Progenitor cell of endocrine pancreas (in vitro differentiated cells): ENCODE measurements at regions not wholly inside any gene's neighbourhood (a gene's known extent, or its start where the extent isn't known, plus 50 kb on each side); places are given as distances from the start of the nearest gene placed in this dataset.

Experiments used
- DNase-seq: peaks from one replicate; pipeline ENCODE4 v3.0.0; 2021; ENCODE audit warnings: low spot score; ENCODE audit not compliant: unreplicated experiment
- H3K27ac Mint-ChIP-seq: 2 replicates; pipeline ENCODE4 v1.8.0; 2021; ENCODE audit warnings: mild to moderate bottlenecking, moderate library complexity, mixed read lengths
- H3K27me3 Mint-ChIP-seq: 2 replicates; pipeline ENCODE4 v1.8.0; 2021; ENCODE audit warnings: mixed read lengths
- H3K36me3 Mint-ChIP-seq: 2 replicates; pipeline ENCODE4 v1.8.0; 2022; ENCODE audit warnings: mixed read lengths; ENCODE audit not compliant: insufficient read depth
- H3K4me1 Mint-ChIP-seq: 2 replicates; pipeline ENCODE4 v1.8.0; 2021; ENCODE audit warnings: low read depth, mixed read lengths
- H3K4me3 Mint-ChIP-seq: 2 replicates; pipeline ENCODE4 v1.8.0; 2021; ENCODE audit warnings: low read depth, mild to moderate bottlenecking, moderate library complexity, mixed read lengths
- H3K9me3 Mint-ChIP-seq: 2 replicates; pipeline ENCODE4 v1.8.0; 2021; ENCODE audit warnings: low read depth, mixed read lengths
- CTCF ChIP-seq: fragments of 200-600 bp; sonication (generic); IDR thresholded peaks from one replicate; pipeline ENCODE4 v1.5.0; 2021; ENCODE audit warnings: antibody characterized with exemption, mild to moderate bottlenecking; ENCODE audit not compliant: unreplicated experiment

GRCh38 chr2:126306539-126306938 is 349.4 kb upstream of the GYPC start:
- Mint-ChIP-seq H3K4me3 (no peak overlapping the region), H3K9me3 (no peaks in the 10 kb centered on the region), H3K36me3 (no peaks in the 10 kb centered on the region), H3K27me3 (peaks cover 25% of the 10 kb centered on the region), H3K4me1 (peaks cover 15% of the 10 kb centered on the region), H3K27ac (no peak overlapping the region)
- no peak for DNase-seq
- TF ChIP-seq CTCF = no peak

- no peaks in the 10 kb centered on the region for H3K9me3 Mint-ChIP-seq
- H3K4me1 Mint-ChIP-seq = peaks cover 13% of the 10 kb centered on the region
- H3K4me3 Mint-ChIP-seq = no peak overlapping the region
- H3K27ac Mint-ChIP-seq = no peak overlapping the region
- no peak for TF ChIP-seq CTCF
- no peak for DNase-seq
- peaks cover 29% of the 10 kb centered on the region for H3K27me3 Mint-ChIP-seq
- no peaks in the 10 kb centered on the region for H3K36me3 Mint-ChIP-seq
These were observed 348.2 kb upstream of the GYPC start for GRCh38 chr2:126307740-126308139.

GRCh38 chr2:126309185-126309584 is 346.8 kb upstream of the GYPC start:
- H3K4me1 Mint-ChIP-seq = peaks cover 7% of the 10 kb centered on the region
- TF ChIP-seq CTCF = no peak
- no peaks in the 10 kb centered on the region for H3K36me3 Mint-ChIP-seq
- peaks cover 33% of the 10 kb centered on the region for H3K27me3 Mint-ChIP-seq
- no peak overlapping the region for H3K4me3 Mint-ChIP-seq
- no peaks in the 10 kb centered on the region for H3K9me3 Mint-ChIP-seq
- DNase-seq = no peak
- no peak overlapping the region for H3K27ac Mint-ChIP-seq

GRCh38 chr2:126312579-126312978 is 343.4 kb upstream of the GYPC start:
- Mint-ChIP-seq H3K36me3 (no peaks in the 10 kb centered on the region), H3K9me3 (no peaks in the 10 kb centered on the region), H3K27ac (no peak overlapping the region), H3K4me1 (peaks cover 8% of the 10 kb centered on the region), H3K4me3 (no peak overlapping the region), H3K27me3 (peaks cover 39% of the 10 kb centered on the region)
- no peak for DNase-seq
- TF ChIP-seq CTCF = no peak

GRCh38 chr2:126315828-126316227 is 340.1 kb upstream of the GYPC start:
- no peaks in the 10 kb centered on the region for H3K36me3 Mint-ChIP-seq
- DNase-seq = no peak
- H3K27me3 Mint-ChIP-seq = peaks cover 42% of the 10 kb centered on the region
- H3K4me1 Mint-ChIP-seq = peaks cover 5% of the 10 kb centered on the region
- H3K4me3 Mint-ChIP-seq = no peak overlapping the region
- H3K27ac Mint-ChIP-seq = no peak overlapping the region
- no peaks in the 10 kb centered on the region for H3K9me3 Mint-ChIP-seq
- TF ChIP-seq CTCF = no peak
